GM10248 (cell line): ENCODE measurements at regions not wholly inside any gene's neighbourhood (a gene's known extent, or its start where the extent isn't known, plus 50 kb on each side); places are given as distances from the start of the nearest gene placed in this dataset.

Source experiments
- CTCF ChIA-PET: fragments of 300-600 bp; sonication (Branson Sonifier 250); formaldehyde crosslinking; extraction: SDS; loops from one replicate; lab custom pipeline; 2021; ENCODE audit warnings: antibody characterized with exemption; lab: Yijun Ruan, JAX
- POLR2A ChIA-PET: fragments of 350-650 bp; sonication (Branson Sonifier 250); formaldehyde crosslinking; extraction: SDS; loops from one replicate; lab custom pipeline; 2020; ENCODE audit warnings: antibody characterized with exemption; lab: Yijun Ruan, JAX
- DNase-seq: peaks from one replicate; pipeline ENCODE4 v3.0.0; 2012; ENCODE audit errors: extremely low spot score
- TF ChIP-seq, protein P1 (sequence below): IDR thresholded peaks from 2 replicates; pipeline ENCODE4 v1.5.1; 2012; ENCODE audit warnings: mild to moderate bottlenecking, low read depth; ENCODE audit errors: extremely low read depth, missing control alignments, control extremely low read depth

DNA sequence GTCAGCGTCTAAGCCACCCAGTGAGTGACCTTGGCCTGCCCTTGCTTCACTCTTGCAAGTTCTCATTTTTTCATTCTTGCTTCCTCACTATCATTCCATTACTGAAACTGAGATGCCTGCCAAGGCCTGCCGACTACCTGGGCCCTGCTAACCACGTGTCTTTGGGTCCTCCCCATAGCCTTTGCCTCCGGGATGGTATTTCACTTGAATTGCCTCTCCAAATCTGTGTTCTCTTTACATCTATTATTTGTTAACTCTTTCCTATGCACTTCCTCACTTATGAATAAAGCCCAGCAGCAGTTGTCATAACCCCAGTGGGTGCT is 234.6 kb downstream of the SNX10 start:
- POLR2A ChIA-PET: no interaction called here

DNA sequence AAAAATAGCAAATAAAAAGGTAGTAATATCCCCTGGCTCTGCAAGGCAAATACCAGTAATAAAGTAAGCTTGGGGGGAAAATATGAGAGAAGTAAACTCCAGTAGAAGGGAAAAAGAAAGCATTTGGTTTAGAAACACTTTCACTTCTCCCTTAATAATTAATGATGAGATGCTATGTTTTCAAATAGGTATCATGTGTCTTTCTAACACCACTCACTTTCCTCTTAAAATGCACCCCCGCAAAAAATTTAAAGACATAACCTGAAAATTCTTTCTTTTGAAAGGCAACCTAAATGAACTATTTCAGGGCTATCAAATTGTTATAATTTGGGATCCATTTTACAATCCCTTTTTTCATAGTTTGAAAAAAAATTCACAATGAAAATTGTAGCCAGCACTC is 240.3 kb downstream of the SNX10 start:
- TF ChIP-seq, protein P1, sequence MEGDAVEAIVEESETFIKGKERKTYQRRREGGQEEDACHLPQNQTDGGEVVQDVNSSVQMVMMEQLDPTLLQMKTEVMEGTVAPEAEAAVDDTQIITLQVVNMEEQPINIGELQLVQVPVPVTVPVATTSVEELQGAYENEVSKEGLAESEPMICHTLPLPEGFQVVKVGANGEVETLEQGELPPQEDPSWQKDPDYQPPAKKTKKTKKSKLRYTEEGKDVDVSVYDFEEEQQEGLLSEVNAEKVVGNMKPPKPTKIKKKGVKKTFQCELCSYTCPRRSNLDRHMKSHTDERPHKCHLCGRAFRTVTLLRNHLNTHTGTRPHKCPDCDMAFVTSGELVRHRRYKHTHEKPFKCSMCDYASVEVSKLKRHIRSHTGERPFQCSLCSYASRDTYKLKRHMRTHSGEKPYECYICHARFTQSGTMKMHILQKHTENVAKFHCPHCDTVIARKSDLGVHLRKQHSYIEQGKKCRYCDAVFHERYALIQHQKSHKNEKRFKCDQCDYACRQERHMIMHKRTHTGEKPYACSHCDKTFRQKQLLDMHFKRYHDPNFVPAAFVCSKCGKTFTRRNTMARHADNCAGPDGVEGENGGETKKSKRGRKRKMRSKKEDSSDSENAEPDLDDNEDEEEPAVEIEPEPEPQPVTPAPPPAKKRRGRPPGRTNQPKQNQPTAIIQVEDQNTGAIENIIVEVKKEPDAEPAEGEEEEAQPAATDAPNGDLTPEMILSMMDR: no peak
- DNase-seq: peak; percentile 24
- ChIA-PET CTCF (interaction anchor here (0.8 to 1.5 kb wide), 4 partner anchors 8 to 162 kb away, joined by 3 to 4 read pairs (median 4); no protein-coding TSS in a partner anchor), POLR2A (no interaction called here)

More for the DNA sequence above, 234.6 kb downstream of the SNX10 start:
- DNase-seq: no peak
- CTCF ChIA-PET: interaction anchor here (2.4 kb wide), 1 partner anchor 9 kb away, joined by 5 read pairs; no protein-coding TSS in a partner anchor
- TF ChIP-seq, protein P1: no peak

DNA sequence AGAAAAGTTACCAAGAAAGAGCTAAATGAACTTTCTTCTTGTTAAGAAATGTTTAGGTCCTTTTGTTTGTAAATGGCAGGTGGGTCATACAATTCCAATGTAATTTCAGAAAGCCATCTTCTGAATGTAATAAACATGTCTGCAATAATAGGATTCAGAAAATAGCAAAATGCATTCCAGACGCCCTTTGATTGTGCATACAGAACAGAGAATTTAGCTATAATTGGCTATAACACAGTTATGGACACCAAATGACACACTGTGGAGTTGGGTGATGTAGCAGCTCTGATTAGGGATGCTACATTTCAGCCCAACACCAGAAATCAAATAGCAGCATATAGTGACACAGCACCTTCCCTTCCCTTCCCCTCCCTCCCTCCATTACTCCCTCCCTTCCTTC is 240.8 kb downstream of the SNX10 start:
- TF ChIP-seq, protein P1: no peak
- no peak for DNase-seq
- CTCF ChIA-PET: interaction anchor here (0.8 to 1.5 kb wide), 4 partner anchors 9 to 163 kb away, joined by 3 to 4 read pairs (median 4); no protein-coding TSS in a partner anchor
- POLR2A ChIA-PET: no interaction called here

DNA sequence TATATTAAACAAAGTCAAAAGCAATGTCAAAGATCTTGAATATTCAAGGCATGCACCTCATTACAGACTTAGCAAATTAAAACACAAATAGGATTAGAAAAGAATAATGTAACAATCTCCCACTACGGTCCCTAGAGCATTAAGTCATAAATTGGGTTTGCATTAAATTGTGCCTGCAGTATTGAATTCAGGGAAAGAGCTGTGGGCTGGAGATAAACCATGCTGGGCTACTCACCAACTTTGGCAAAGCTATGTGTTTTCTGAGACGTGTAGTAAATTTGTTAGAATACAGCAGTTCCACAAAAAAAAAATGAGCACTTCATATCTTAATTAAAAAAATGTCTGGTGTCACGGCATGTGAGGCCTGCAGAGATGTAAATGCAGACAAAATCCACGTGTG is 241.6 kb downstream of the SNX10 start:
- POLR2A ChIA-PET: no interaction called here
- DNase-seq: no peak
- CTCF ChIA-PET: no interaction called here
- TF ChIP-seq, protein P1: no peak

DNA sequence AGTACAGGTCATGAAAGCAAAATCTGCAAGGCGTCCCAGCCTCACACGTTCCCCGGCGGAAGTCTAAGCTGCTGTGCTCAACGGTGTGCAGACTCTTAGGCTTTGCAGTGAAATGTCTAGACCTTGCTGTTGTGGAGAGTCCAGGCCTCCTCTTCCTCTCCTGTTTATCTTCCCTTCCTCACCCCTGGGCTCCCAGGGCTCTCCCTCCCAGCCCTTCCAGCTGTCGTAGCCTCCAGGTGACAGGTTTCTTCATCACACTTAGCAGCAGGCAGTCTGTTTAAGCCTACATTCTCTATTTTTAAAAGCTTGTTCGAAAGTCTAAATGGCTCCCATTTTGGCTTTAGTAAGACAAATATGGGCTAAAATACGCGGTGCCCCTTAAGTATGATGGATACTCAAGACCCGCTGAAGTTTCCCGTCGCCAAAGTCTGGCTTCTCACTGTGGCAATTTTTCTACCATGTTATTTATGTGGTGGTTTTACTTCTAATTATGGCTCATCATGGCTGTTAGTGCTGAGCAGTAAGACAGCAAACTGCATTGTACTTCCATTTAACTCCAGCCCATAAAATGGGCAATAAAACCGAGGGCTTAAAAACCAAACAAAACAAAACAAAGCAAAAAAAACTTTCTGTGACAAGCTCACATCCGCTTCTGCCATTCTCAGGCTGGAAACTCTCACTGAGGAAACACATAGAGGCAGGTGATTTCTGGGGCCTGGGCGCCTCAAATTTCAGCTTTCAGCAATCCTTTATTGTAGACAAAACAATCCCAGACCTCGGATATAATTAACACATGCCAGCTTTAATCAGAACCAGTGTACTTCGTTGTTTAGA is 243.2 kb downstream of the SNX10 start:
- TF ChIP-seq, protein P1: no peak
- ChIA-PET CTCF (interaction anchor here (1.2 to 1.4 kb wide), 2 partner anchors 12 to 26 kb away, joined by 4 to 6 read pairs; no protein-coding TSS in a partner anchor), POLR2A (no interaction called here)
- DNase-seq: no peak

DNA sequence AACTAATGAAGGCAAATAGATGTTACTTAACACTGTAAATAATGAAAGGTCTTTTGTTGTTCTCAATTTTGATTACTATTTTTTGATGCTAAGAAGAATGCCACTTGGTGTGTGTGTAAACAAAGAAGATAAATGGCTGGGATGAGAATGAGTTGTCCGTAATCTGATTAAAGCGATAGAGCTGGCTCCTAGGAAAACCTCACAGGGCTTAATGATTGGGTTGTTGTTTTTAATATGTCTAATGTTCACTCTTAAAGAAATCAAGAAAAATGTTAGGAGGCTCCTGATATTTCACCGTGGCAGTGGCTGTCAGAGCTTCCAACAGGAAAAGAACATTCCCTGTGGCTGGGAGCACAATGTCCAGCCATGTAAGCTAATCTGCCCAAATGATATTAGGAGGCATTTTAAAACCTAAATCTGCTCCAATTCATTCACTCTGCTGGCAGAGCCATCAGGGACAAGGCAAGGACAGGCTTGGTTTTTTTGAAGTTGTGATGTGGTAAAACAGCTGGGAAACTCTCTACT is 243.9 kb downstream of the SNX10 start:
- POLR2A ChIA-PET: no interaction called here
- TF ChIP-seq, protein P1: no peak
- CTCF ChIA-PET: interaction anchor here (1.2 to 1.4 kb wide), 2 partner anchors 11 to 27 kb away, joined by 4 to 6 read pairs; no protein-coding TSS in a partner anchor
- no peak for DNase-seq
